CD4-positive, CD25-positive, alpha-beta regulatory T cell (primary cell): ENCODE measurements at regions not wholly inside any gene's neighbourhood (a gene's known extent, or its start where the extent isn't known, plus 50 kb on each side); places are given as distances from the start of the nearest gene placed in this dataset.
A peak's percentile ranks its signal among the peaks of the same experiment; 100 is the strongest.

Experiments
- ATAC-seq, 2 donors: fragments of 150-1000 bp; cut with Tn5 transposase; one replicate each; pipeline ENCODE4 v1.10.0; 2021; ENCODE audit warnings: low read depth in 2 of 2, moderate number of reproducible peaks in 2 of 2, moderate library complexity in 1 of 2
- DNase-seq, 3 donors: peaks; one replicate each; pipeline versions ENCODE4 v3.0.0 to v3.0.0-alpha.2; 2012 to 2022; ENCODE audit warnings: mixed read lengths in 1 of 3
- H3K27ac ChIP-seq: one replicate; pipeline ENCODE4 v1.7.0; 2013; ENCODE audit warnings: mild to moderate bottlenecking, low read length; ENCODE audit not compliant: insufficient read depth, poor library complexity, severe bottlenecking
- H3K27me3 ChIP-seq: one replicate; pipeline ENCODE4 v1.7.0; 2013; ENCODE audit warnings: low read length; ENCODE audit not compliant: control insufficient read depth, insufficient read depth
- H3K36me3 ChIP-seq: one replicate; pipeline ENCODE4 v1.7.0; 2013; ENCODE audit warnings: mild to moderate bottlenecking, low read length, moderate library complexity; ENCODE audit not compliant: control insufficient read depth, insufficient read depth
- H3K4me1 ChIP-seq: 2 replicates; pipeline ENCODE4 v1.7.0; 2013; ENCODE audit warnings: mild to moderate bottlenecking, low read length; ENCODE audit not compliant: insufficient read depth, control insufficient read depth, poor library complexity, severe bottlenecking
- H3K4me3 ChIP-seq: one replicate; pipeline ENCODE4 v1.7.0; 2013; ENCODE audit warnings: low read depth, mild to moderate bottlenecking, low read length, moderate library complexity
- H3K9me3 ChIP-seq, 2 experiments: 1 replicate in 1 of 2; 2 replicates in 1 of 2; pipeline ENCODE4 v1.7.0; 2013; ENCODE audit warnings: low read length in 2 of 2, mild to moderate bottlenecking in 1 of 2, moderate library complexity in 1 of 2; ENCODE audit not compliant: control insufficient read depth in 2 of 2
- H3K27ac Mint-ChIP-seq, 3 donors: one replicate each; pipeline ENCODE4 v1.8.0; 2020 to 2022; ENCODE audit warnings: mild to moderate bottlenecking in 3 of 3, mixed read lengths in 3 of 3, moderate library complexity in 2 of 3
- H3K27me3 Mint-ChIP-seq: one replicate; pipeline ENCODE4 v1.8.0; 2022; ENCODE audit warnings: mild to moderate bottlenecking, mixed read lengths
- H3K36me3 Mint-ChIP-seq: one replicate; pipeline ENCODE4 v1.8.0; 2020; ENCODE audit warnings: mixed read lengths
- H3K4me1 Mint-ChIP-seq, 4 donors: one replicate each; pipeline ENCODE4 v1.8.0; 2020 to 2022; ENCODE audit warnings: mixed read lengths in 4 of 4, mild to moderate bottlenecking in 1 of 4
- H3K4me3 Mint-ChIP-seq, 4 donors: one replicate each; pipeline ENCODE4 v1.8.0; 2020 to 2022; ENCODE audit warnings: mild to moderate bottlenecking in 4 of 4, mixed read lengths in 4 of 4, moderate library complexity in 3 of 4
- H3K9me3 Mint-ChIP-seq, 7 donors: one replicate each; pipeline ENCODE4 v1.8.0; 2020 to 2022; ENCODE audit warnings: mixed read lengths in 7 of 7, mild to moderate bottlenecking in 3 of 7, moderate library complexity in 2 of 7

GRCh38 chr10:78966844-78967488 lies 101.8 kb upstream of the ZMIZ1 start:
- Mint-ChIP-seq H3K9me3 (no peaks in the 10 kb centered on the region), H3K4me3 (peak overlapping the region in 1 of 4 donors; percentile 52), H3K27me3 (no peaks in the 10 kb centered on the region), H3K27ac (peak overlapping the region in 1 of 3 donors; percentile 84), H3K4me1 (no peaks in the 10 kb centered on the region), H3K36me3 (no peaks in the 10 kb centered on the region)
- Histone ChIP-seq H3K27me3 (no peaks in the 10 kb centered on the region), H3K9me3 (no peaks in the 10 kb centered on the region), H3K4me3 (no peak overlapping the region), H3K36me3 (no peaks in the 10 kb centered on the region), H3K27ac (no peak overlapping the region), H3K4me1 (no peaks in the 10 kb centered on the region)
- DNase-seq (no peak), ATAC-seq (no peak)

GRCh38 chr10:78968300-78968942 lies 100.3 kb upstream of the ZMIZ1 start:
- Mint-ChIP-seq H3K9me3 (no peaks in the 10 kb centered on the region), H3K4me3 (no peak overlapping the region), H3K36me3 (no peaks in the 10 kb centered on the region), H3K27ac (no peak overlapping the region), H3K4me1 (peaks cover 0 to 4% (median under 1%) of the 10 kb centered on the region in 4 donors), H3K27me3 (no peaks in the 10 kb centered on the region)
- no peaks in the 10 kb centered on the region for H3K36me3 ChIP-seq
- DNase-seq (no peak), ATAC-seq (no peak)
- H3K4me3 ChIP-seq: no peak overlapping the region
- H3K9me3 ChIP-seq: no peaks in the 10 kb centered on the region
- no peak overlapping the region for H3K27ac ChIP-seq
- peaks cover 4% of the 10 kb centered on the region for H3K4me1 ChIP-seq
- no peaks in the 10 kb centered on the region for H3K27me3 ChIP-seq

DNA sequence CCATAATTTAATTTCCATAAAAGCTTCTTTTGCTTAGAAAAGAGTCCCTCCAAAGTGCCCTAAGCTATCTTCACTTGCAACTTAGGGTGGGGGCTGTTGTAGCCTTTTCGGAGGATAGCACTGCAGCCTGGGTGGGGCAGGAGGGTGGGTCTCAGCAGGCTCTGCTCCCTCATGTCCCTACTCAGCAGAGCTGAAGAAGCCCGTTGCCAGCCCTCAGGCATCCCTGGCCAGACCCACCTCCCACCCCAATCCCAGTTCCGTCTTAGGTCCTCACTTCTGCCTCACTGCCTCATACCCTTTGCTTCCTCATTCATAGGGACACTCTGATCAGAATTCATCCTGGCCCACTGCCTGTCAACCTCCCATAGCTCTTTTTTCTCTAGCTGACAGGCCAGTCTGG lies 99.8 kb upstream of the ZMIZ1 start:
- Histone ChIP-seq H3K27me3 (no peaks in the 10 kb centered on the region), H3K4me3 (no peak overlapping the region), H3K27ac (no peak overlapping the region), H3K36me3 (no peaks in the 10 kb centered on the region), H3K9me3 (no peaks in the 10 kb centered on the region), H3K4me1 (peaks cover 5% of the 10 kb centered on the region)
- no peaks in the 10 kb centered on the region for H3K27me3 Mint-ChIP-seq
- no peaks in the 10 kb centered on the region for H3K36me3 Mint-ChIP-seq
- H3K9me3 Mint-ChIP-seq: no peaks in the 10 kb centered on the region
- ATAC-seq (no peak), DNase-seq (no peak)
- no peak overlapping the region for H3K4me3 Mint-ChIP-seq
- peaks cover 0 to 4% (median under 1%) of the 10 kb centered on the region in 4 donors for H3K4me1 Mint-ChIP-seq
- H3K27ac Mint-ChIP-seq: no peak overlapping the region

GRCh38 chr10:78969719-78970118 lies 99.0 kb upstream of the ZMIZ1 start:
- ATAC-seq (no peak), DNase-seq (no peak)
- H3K27me3 ChIP-seq: no peaks in the 10 kb centered on the region
- no peak overlapping the region for H3K4me3 ChIP-seq
- no peaks in the 10 kb centered on the region for H3K9me3 ChIP-seq
- Mint-ChIP-seq H3K4me1 (peaks cover 0 to 11% (median 7%) of the 10 kb centered on the region in 4 donors), H3K27me3 (peaks cover 7% of the 10 kb centered on the region), H3K9me3 (no peaks in the 10 kb centered on the region), H3K4me3 (no peak overlapping the region), H3K27ac (no peak overlapping the region), H3K36me3 (no peaks in the 10 kb centered on the region)
- H3K36me3 ChIP-seq: no peaks in the 10 kb centered on the region
- H3K27ac ChIP-seq: no peak overlapping the region
- H3K4me1 ChIP-seq: peaks cover 13% of the 10 kb centered on the region

DNA sequence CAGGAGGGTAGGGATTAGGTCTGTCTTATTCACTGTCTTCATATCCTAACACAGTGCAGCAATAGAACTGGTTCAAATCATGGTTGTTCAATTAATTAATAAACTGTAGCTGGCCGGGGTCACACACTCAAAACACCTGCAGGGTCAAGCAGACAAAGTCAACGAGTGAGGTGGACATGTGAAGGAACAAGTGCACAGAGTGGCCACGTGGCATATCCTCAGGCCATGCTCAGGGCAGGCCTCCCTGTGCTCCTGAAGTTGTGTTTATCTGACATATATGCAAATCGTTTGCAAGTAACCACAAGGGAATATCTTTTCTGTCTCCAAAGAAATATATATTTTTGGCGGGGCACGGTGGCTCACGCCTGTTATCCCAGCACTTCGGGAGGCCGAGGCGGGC lies 98.5 kb upstream of the ZMIZ1 start:
- no peak overlapping the region for H3K27ac Mint-ChIP-seq
- no peak for ATAC-seq
- Histone ChIP-seq H3K4me1 (peaks cover 13% of the 10 kb centered on the region), H3K4me3 (no peak overlapping the region), H3K27me3 (no peaks in the 10 kb centered on the region), H3K36me3 (no peaks in the 10 kb centered on the region), H3K27ac (no peak overlapping the region), H3K9me3 (no peaks in the 10 kb centered on the region)
- H3K4me3 Mint-ChIP-seq: no peak overlapping the region
- H3K9me3 Mint-ChIP-seq: no peaks in the 10 kb centered on the region
- peaks cover 0 to 14% (median 10%) of the 10 kb centered on the region in 4 donors for H3K4me1 Mint-ChIP-seq
- peaks cover 12% of the 10 kb centered on the region for H3K27me3 Mint-ChIP-seq
- no peak for DNase-seq
- no peaks in the 10 kb centered on the region for H3K36me3 Mint-ChIP-seq

DNA sequence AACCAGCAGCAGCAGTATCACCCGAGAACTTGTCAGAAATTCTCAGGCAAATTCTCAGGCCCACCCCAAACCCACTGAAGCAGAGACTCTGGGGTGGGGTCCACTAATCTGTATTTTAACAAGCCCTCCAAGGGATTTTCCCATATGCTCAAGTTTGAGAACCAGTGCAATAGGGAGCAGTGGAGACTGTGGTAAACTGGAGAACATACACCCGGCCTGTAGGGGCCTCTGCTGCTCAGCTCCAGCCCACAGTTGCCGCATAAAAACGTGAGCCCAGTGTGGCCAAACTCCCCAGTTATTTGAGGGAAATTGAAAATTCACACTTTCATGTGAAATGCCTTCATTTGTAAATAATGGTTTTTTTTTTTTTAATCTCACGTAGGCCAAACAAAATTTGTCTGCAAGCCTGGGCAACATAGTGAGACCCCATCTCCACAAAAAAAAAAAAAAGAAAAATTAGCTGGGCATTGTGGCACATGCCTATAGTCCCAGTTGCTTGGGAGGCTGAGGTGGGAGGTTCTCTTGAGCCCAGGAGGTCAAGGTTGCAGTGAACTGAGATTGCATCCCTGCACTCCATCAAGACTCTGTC lies 97.6 kb upstream of the ZMIZ1 start:
- ATAC-seq (no peak), DNase-seq (no peak)
- H3K4me1 Mint-ChIP-seq: peaks cover 0 to 16% (median 12%) of the 10 kb centered on the region in 4 donors
- Histone ChIP-seq H3K27ac (no peak overlapping the region), H3K4me1 (peaks cover 13% of the 10 kb centered on the region), H3K9me3 (no peaks in the 10 kb centered on the region), H3K36me3 (no peaks in the 10 kb centered on the region), H3K27me3 (no peaks in the 10 kb centered on the region), H3K4me3 (no peak overlapping the region)
- no peaks in the 10 kb centered on the region for H3K36me3 Mint-ChIP-seq
- no peak overlapping the region for H3K27ac Mint-ChIP-seq
- H3K27me3 Mint-ChIP-seq: peaks cover 22% of the 10 kb centered on the region
- peak overlapping the region in 1 of 4 donors; percentile 31 for H3K4me3 Mint-ChIP-seq
- no peaks in the 10 kb centered on the region for H3K9me3 Mint-ChIP-seq

DNA sequence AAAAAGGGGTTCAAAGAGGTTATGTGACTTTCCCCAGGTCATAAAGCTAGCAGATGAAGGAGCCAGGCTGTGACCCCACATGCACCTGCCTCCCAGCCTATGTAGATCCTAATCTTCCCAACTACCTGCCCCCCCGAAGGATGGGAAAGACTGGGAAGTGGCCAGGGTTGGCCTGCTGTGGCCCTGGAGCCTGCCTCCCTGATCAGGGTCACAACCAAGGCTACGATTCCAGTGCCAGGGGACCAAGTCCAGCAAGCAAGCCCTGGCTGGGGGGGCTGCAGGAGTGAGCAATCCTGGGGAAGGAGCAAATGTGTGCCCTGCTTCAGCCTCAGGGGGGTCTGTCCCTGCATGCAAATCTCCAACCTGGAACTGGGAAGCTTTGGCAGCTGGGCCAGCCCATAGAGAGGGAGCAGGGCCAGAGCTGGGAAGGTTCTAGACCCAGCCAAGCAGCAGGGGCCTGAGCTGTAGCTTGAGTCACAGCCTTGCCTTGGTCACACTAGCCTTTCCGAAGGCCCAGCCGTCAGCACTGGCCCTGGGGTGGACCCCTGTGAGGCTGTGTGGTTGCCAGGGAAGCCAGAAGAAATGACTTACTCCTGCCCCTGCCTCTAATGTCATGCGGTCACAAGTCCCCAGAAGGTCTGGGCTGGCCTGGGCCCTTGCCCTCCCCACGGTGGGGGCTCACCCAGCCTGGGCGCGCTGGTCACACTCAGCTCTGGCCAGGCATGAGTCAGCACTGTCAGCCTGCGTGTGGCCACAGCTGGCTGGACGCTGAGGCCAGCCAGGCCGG lies 96.4 kb upstream of the ZMIZ1 start:
- Mint-ChIP-seq H3K36me3 (no peaks in the 10 kb centered on the region), H3K9me3 (no peaks in the 10 kb centered on the region), H3K27me3 (peaks cover 22% of the 10 kb centered on the region), H3K27ac (no peak overlapping the region), H3K4me1 (peaks cover 0 to 17% (median 12%) of the 10 kb centered on the region in 4 donors), H3K4me3 (peak overlapping the region; percentile 70 to 85 (median 84))
- Histone ChIP-seq H3K27me3 (no peaks in the 10 kb centered on the region), H3K4me1 (peaks cover 13% of the 10 kb centered on the region), H3K27ac (no peak overlapping the region), H3K9me3 (no peaks in the 10 kb centered on the region), H3K4me3 (no peak overlapping the region), H3K36me3 (no peaks in the 10 kb centered on the region)
- DNase-seq (no peak), ATAC-seq (no peak)
